GM19455 (cell line): ENCODE measurements at regions not wholly inside any gene's neighbourhood (a gene's known extent, or its start where the extent isn't known, plus 50 kb on each side); places are given as distances from the start of the nearest gene placed in this dataset.

ENCODE experiments used
- ATAC-seq: cut with Tn5 transposase; IDR thresholded peaks from one replicate; pipeline ENCODE4 v1.9.1; 2021; ENCODE audit not compliant: unreplicated experiment

- peak; percentile 93 for ATAC-seq
Observed at GRCh38 chr3:8239718-8240695, 261.6 kb upstream of the LMCD1 start.

- ATAC-seq: no peak
Observed at GRCh38 chr3:8246070-8246469, 255.6 kb upstream of the LMCD1 start.

- ATAC-seq: no peak
Observed at GRCh38 chr3:8253201-8253600, 248.4 kb upstream of the LMCD1 start.

GRCh38 chr3:8254489-8254888, 247.1 kb upstream of the LMCD1 start:
- ATAC-seq: no peak

GRCh38 chr3:8255725-8256124, 245.9 kb upstream of the LMCD1 start:
- ATAC-seq: no peak

GRCh38 chr3:8256441-8257071, 245.1 kb upstream of the LMCD1 start:
- ATAC-seq: no peak

GRCh38 chr3:8261018-8261417, 240.6 kb upstream of the LMCD1 start:
- ATAC-seq: no peak

GRCh38 chr3:8266730-8267131, 234.9 kb upstream of the LMCD1 start:
- no peak for ATAC-seq

- no peak for ATAC-seq
Observed at GRCh38 chr3:8273479-8273878, 228.1 kb upstream of the LMCD1 start.

- ATAC-seq: no peak
Observed at GRCh38 chr3:8276056-8276455, 225.6 kb upstream of the LMCD1 start.

GRCh38 chr3:8276506-8276905, 225.1 kb upstream of the LMCD1 start:
- ATAC-seq: no peak

GRCh38 chr3:8278448-8278847, 223.2 kb upstream of the LMCD1 start:
- ATAC-seq: no peak

- ATAC-seq: no peak
Observed at GRCh38 chr3:8279476-8279875, 222.1 kb upstream of the LMCD1 start.

- no peak for ATAC-seq
Observed at GRCh38 chr3:8279886-8280550, 221.6 kb upstream of the LMCD1 start.

GRCh38 chr3:8282541-8283165, 219.0 kb upstream of the LMCD1 start:
- ATAC-seq: no peak

- no peak for ATAC-seq
Observed at GRCh38 chr3:8283193-8283592, 218.4 kb upstream of the LMCD1 start.

GRCh38 chr3:8286086-8286485, 215.5 kb upstream of the LMCD1 start:
- ATAC-seq: no peak

- ATAC-seq: no peak
Observed at GRCh38 chr3:8286749-8287148, 214.9 kb upstream of the LMCD1 start.

GRCh38 chr3:8290611-8291010, 211.0 kb upstream of the LMCD1 start:
- ATAC-seq: no peak

- ATAC-seq: no peak
Observed at GRCh38 chr3:8296461-8296860, 205.2 kb upstream of the LMCD1 start.
